ENCODE measurements at regions not wholly inside any gene's neighbourhood (a gene's known extent, or its start where the extent isn't known, plus 50 kb on each side); places are given as distances from the start of the nearest gene placed in this dataset.
A peak's percentile ranks its signal among the peaks of the same experiment; 100 is the strongest.

DNA sequence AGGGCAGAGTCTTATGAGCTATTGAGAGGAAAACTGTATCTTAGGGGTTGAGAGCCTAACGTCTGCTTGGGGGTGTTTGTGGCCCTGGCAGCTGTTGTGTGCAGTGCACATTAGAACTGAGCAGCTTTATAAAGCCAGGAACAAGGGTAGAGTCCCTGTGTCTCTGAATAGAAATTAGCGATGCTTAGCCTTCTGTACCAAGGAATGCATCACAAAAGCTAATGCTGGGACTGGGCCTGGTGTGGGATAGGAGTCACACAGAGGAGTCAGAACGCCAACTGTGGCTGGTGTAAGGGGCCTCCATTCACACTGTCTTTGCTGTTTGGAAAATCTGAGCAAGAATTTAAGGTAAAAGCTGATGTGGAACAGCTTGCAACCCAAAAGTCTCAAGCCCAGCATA, 283.2 kb downstream of the SOX11 start:
- peaks cover 43% of the 10 kb centered on the region for H3K4me1 Mint-ChIP-seq (ENCODE audit: low read depth, unreplicated experiment)
- DNase-seq = no peak
- H3K27ac Mint-ChIP-seq (ENCODE audit: unreplicated experiment) = peak overlapping the region; percentile 73
- no peaks in the 10 kb centered on the region for H3K36me3 Mint-ChIP-seq (ENCODE audit: unreplicated experiment)
- peaks cover 2% of the 10 kb centered on the region for H3K9me3 Mint-ChIP-seq (ENCODE audit: unreplicated experiment)
- TF ChIP-seq, protein P1, sequence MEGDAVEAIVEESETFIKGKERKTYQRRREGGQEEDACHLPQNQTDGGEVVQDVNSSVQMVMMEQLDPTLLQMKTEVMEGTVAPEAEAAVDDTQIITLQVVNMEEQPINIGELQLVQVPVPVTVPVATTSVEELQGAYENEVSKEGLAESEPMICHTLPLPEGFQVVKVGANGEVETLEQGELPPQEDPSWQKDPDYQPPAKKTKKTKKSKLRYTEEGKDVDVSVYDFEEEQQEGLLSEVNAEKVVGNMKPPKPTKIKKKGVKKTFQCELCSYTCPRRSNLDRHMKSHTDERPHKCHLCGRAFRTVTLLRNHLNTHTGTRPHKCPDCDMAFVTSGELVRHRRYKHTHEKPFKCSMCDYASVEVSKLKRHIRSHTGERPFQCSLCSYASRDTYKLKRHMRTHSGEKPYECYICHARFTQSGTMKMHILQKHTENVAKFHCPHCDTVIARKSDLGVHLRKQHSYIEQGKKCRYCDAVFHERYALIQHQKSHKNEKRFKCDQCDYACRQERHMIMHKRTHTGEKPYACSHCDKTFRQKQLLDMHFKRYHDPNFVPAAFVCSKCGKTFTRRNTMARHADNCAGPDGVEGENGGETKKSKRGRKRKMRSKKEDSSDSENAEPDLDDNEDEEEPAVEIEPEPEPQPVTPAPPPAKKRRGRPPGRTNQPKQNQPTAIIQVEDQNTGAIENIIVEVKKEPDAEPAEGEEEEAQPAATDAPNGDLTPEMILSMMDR (IDR thresholded peaks at IDR 0.05; ENCODE audit: partially characterized antibody, unreplicated experiment) = no peak
- H3K27me3 Mint-ChIP-seq (ENCODE audit: unreplicated experiment) = peaks cover 3% of the 10 kb centered on the region
- H3K4me3 Mint-ChIP-seq (ENCODE audit: unreplicated experiment) = peak overlapping the region; percentile 2

DNA sequence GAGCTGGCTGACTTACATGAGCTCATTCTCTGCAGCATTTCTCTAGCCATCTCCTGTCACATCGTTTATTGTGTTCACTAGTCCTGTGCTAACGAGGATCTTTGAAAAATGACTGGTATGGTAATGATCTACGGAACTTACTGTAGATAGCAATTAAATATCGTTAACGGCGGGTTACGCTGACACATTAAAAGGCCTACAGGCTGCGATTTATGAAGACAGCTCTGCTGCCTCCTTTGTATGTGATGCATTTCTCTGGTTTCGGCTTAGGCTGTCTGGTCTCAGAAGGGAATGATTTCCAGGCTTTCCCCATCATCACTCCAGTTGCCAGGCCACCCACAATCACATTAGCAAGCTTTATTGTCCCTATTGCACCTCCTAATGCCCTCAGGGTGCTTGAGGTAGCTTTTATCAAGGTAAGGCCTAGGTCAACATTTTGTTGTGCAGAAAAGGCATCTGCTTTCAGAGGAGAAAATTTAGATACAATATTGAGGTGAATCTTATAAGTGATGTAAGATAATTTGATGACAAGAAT, 284.4 kb downstream of the SOX11 start:
- Mint-ChIP-seq H3K9me3 (ENCODE audit: unreplicated experiment) (peaks cover 2% of the 10 kb centered on the region), H3K4me3 (ENCODE audit: unreplicated experiment) (no peak overlapping the region), H3K27ac (ENCODE audit: unreplicated experiment) (no peak overlapping the region), H3K27me3 (ENCODE audit: unreplicated experiment) (peaks cover 5% of the 10 kb centered on the region), H3K36me3 (ENCODE audit: unreplicated experiment) (no peaks in the 10 kb centered on the region), H3K4me1 (ENCODE audit: low read depth, unreplicated experiment) (peaks cover 48% of the 10 kb centered on the region)
- TF ChIP-seq, protein P1 (IDR thresholded peaks at IDR 0.05; ENCODE audit: partially characterized antibody, unreplicated experiment) = no peak
- no peak for DNase-seq

DNA sequence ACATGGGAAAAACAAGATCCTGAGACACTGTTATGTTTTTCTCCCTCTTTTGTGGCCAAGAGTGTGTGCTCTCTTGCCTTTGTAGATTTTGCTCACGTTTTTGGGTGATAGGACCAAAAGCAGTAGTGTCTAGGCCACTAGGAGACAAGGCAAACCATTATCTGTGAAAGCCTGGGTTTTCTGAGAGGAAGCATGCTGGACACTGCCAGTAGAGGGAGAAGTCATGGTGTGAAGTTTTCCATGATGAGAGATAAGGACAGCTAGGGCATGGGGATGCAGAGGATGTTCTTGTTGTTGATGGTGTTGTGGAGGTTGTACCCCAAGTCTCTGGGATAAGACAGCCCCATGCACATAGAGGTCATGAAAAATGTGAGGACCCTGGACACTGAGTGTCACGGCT, 285.3 kb downstream of the SOX11 start:
- TF ChIP-seq, protein P1 (IDR thresholded peaks at IDR 0.05; ENCODE audit: partially characterized antibody, unreplicated experiment) = no peak
- H3K27me3 Mint-ChIP-seq (ENCODE audit: unreplicated experiment) = peaks cover 9% of the 10 kb centered on the region
- no peak for DNase-seq
- peaks cover 2% of the 10 kb centered on the region for H3K9me3 Mint-ChIP-seq (ENCODE audit: unreplicated experiment)
- H3K36me3 Mint-ChIP-seq (ENCODE audit: unreplicated experiment) = no peaks in the 10 kb centered on the region
- H3K4me1 Mint-ChIP-seq (ENCODE audit: low read depth, unreplicated experiment) = peaks cover 55% of the 10 kb centered on the region
- no peak overlapping the region for H3K4me3 Mint-ChIP-seq (ENCODE audit: unreplicated experiment)
- no peak overlapping the region for H3K27ac Mint-ChIP-seq (ENCODE audit: unreplicated experiment)

DNA sequence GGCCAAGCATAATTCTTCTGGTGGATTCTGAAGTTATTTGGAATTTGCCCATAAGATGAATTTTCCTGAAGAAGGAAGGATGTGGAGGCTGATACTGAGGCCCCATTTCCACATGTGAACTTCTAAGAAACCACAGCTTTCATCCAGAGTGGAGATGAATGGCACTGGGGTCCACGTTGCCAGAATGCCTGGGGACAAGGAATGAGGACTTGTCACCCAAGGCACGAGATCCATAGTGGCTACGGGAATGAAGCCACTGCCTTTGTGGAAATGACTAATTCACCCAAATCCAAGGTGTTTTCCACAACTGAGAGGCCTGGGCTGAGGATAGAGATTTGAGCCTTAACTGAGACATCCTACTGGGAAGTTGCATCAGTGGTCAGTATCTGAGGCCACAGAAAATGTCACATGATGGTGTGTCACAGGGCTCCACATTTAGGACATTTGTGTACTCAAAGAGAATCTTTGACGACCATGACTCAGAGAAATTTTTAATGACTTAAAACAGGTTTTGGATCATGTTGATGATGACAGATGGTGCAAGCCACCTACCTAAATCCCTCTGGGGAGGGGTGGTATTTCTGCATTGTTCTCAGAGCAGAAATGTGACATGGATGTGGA, 286.1 kb downstream of the SOX11 start:
- TF ChIP-seq, protein P1 (IDR thresholded peaks at IDR 0.05; ENCODE audit: partially characterized antibody, unreplicated experiment) = no peak
- H3K9me3 Mint-ChIP-seq (ENCODE audit: unreplicated experiment) = peaks cover 2% of the 10 kb centered on the region
- H3K4me1 Mint-ChIP-seq (ENCODE audit: low read depth, unreplicated experiment) = peaks cover 63% of the 10 kb centered on the region
- no peak overlapping the region for H3K4me3 Mint-ChIP-seq (ENCODE audit: unreplicated experiment)
- H3K27me3 Mint-ChIP-seq (ENCODE audit: unreplicated experiment) = peaks cover 9% of the 10 kb centered on the region
- no peak for DNase-seq
- no peak overlapping the region for H3K27ac Mint-ChIP-seq (ENCODE audit: unreplicated experiment)
- no peaks in the 10 kb centered on the region for H3K36me3 Mint-ChIP-seq (ENCODE audit: unreplicated experiment)

DNA sequence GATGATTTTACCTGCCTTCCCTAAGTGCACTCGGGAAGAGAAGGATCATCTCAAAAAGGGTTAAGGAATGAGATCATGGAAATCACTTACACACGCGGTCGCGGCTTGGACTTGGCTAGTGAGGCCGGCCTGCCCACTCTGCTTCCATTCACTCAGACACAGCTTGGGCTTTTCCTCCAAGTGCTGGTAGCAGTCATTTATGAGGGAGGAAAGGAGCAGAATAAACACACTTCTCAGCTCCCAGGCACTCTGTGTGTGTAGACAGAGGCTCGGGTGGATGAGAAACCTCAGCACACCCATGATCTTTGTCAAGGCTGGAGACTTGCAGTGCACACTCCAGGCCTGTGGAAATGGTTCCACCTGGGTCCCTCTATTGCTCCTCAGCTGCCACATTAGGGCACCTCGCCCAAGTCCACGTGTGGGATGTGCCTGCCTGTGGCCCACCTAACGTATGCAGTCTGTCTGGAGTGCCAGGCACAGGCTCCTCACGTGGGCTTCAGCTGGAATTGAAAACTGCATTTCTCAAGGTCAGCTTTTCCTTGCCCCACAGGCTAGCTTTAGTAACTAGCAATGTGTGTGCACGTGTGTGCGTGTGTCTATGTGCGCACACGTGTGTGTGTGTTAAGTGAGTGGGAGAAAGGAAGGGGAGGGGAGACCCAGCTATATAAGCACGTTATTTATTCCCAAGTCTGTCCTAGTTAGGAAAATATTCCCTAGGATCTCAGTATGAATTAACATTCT, 288.4 kb downstream of the SOX11 start:
- no peak for DNase-seq
- Mint-ChIP-seq H3K4me1 (ENCODE audit: low read depth, unreplicated experiment) (peaks cover 64% of the 10 kb centered on the region), H3K9me3 (ENCODE audit: unreplicated experiment) (peaks cover 7% of the 10 kb centered on the region), H3K4me3 (ENCODE audit: unreplicated experiment) (peak overlapping the region; percentile 81), H3K27ac (ENCODE audit: unreplicated experiment) (peak overlapping the region; percentile 98), H3K27me3 (ENCODE audit: unreplicated experiment) (peaks cover 8% of the 10 kb centered on the region), H3K36me3 (ENCODE audit: unreplicated experiment) (no peaks in the 10 kb centered on the region)
- TF ChIP-seq, protein P1 (IDR thresholded peaks at IDR 0.05; ENCODE audit: partially characterized antibody, unreplicated experiment) = no peak

Data from glutamatergic neuron (in vitro differentiated cells).